Stimulated activated CD8-positive, alpha-beta memory T cell treated with anti-CD3 and anti-CD28 coated beads, Interleukin-15, amount 100 ng/mL, for 4 hours (primary cell): ENCODE measurements at regions not wholly inside any gene's neighbourhood (a gene's known extent, or its start where the extent isn't known, plus 50 kb on each side); places are given as distances from the start of the nearest gene placed in this dataset.

Source experiments
- DNase-seq, 2 donors: peaks; one replicate each; pipeline ENCODE4 v3.0.0-alpha.2; 2020; ENCODE audit warnings: low read depth in 2 of 2

GRCh38 chr2:30368258-30368657, 78.8 kb upstream of the LCLAT1 start:
- no peak for DNase-seq

- no peak for DNase-seq
These were observed 75.9 kb upstream of the LCLAT1 start for GRCh38 chr2:30371028-30371689.

GRCh38 chr2:30371772-30372373, 75.2 kb upstream of the LCLAT1 start:
- DNase-seq: no peak

- no peak for DNase-seq
These were observed 74.2 kb upstream of the LCLAT1 start for GRCh38 chr2:30372826-30373225.

DNA sequence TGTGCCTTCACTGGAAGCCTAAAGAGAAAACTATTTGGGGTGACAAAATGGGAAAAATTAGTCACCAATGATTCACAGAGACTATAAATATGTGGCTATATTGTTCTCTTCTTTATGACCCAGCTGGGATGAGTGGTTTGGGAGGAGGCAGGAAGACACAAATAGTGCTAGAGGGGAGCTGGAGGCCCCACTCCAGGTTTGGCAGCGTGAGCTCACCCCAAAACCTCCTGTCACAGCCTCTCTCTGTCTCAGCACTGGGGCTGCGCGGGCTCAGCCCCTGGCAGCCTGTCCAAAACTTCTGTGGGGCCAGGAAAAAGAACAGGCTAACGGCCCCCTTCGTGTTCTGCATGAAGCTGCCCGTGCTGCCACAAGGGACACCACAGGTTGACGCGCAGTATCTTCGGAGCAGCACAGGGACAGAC, 73.2 kb upstream of the LCLAT1 start:
- DNase-seq: no peak

GRCh38 chr2:30374380-30374779, 72.7 kb upstream of the LCLAT1 start:
- no peak for DNase-seq

- DNase-seq: no peak
These were observed 71.1 kb upstream of the LCLAT1 start for GRCh38 chr2:30375915-30376314.

DNA sequence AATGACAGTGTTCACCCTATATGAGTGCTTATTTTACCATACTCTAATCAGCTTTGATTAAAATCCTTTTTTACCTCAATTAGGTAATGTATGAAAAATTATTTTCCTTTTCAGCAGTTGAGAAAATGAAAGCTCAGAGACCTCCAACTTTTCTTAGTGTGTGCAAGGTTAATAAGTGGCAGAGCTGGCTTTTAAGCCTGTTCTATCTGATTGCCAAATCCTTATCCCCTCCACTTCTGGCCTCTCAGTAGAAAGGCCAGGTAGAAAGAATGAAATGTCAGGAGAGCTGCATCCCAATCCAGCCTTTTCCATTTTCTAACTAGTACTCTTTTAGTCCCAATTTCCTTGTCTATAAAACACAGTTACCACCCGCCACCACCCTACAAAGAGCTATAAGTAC, 67.6 kb upstream of the LCLAT1 start:
- no peak for DNase-seq

- DNase-seq: no peak
These were observed 66.2 kb upstream of the LCLAT1 start for GRCh38 chr2:30380824-30381223.

DNA sequence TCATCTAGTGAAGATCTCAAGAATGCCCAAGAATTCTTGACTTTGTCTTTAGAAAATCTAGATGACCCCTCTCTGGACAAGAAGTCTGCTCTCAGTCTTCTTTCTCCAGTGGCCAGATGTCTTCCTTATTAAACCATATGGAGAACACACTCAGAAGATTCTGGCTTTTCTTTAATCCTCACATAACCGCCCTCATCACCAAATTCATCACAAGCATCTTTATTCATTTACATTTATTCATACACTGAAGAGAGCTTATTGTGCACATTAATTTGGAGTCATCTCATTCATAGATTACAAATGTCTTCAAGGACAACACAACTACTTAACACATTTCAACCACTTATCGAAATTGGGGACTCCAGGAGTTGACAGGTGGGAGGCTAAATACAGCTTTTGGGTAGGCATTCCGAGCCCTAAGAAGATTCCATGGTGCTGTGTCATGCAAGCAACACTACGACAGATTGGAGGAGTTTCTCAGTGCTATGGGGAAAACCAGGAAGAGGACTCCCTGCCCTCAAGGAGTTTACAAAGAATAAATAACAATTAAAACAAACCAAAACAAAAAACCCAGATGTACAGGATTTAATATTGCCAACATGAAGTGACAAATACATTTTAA, 64.8 kb upstream of the LCLAT1 start:
- DNase-seq: no peak

DNA sequence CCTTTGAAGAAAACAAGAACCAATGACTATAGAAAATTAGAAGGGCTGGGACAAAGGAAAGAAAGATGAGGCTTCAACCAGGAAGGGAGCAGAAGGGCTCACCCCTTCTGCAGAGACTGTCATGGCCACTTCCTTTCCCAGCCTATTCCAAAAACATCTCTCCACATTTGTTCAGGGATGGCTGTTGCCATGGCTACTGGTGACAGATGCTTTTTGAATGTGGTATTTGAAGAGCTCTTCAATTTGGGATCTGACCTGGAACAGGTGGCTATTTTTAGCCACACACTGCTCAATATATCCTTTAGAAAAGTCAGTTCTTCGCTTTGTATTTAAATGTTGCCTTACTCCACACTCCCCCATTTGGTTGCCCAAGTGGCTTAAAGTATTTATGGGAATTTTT, 64.1 kb upstream of the LCLAT1 start:
- DNase-seq: no peak

- no peak for DNase-seq
These were observed 61.7 kb upstream of the LCLAT1 start for GRCh38 chr2:30385327-30385726.

GRCh38 chr2:30392097-30392496, 54.9 kb upstream of the LCLAT1 start:
- DNase-seq: no peak

- DNase-seq: no peak
These were observed 53.5 kb upstream of the LCLAT1 start for GRCh38 chr2:30393510-30393909.

DNA sequence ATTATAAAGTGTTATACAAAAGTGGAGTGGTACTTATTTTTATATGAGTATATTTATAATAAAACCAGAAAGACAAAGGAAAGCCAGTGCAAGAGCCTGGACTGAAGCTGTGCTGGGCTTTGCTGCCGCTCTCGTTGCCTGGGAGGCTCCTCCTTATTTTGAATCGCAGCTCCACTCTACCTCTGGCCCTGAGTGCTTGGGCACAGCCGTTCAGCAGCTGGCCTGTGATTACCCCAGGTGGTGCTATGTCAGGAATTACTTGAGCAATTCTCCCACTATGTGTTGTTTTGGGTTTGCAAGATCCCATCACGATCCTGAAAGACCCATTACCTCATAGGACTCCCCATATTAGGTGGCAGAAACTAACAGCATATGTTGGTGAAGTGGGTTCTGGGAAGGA, 53.0 kb upstream of the LCLAT1 start:
- DNase-seq: no peak

DNA sequence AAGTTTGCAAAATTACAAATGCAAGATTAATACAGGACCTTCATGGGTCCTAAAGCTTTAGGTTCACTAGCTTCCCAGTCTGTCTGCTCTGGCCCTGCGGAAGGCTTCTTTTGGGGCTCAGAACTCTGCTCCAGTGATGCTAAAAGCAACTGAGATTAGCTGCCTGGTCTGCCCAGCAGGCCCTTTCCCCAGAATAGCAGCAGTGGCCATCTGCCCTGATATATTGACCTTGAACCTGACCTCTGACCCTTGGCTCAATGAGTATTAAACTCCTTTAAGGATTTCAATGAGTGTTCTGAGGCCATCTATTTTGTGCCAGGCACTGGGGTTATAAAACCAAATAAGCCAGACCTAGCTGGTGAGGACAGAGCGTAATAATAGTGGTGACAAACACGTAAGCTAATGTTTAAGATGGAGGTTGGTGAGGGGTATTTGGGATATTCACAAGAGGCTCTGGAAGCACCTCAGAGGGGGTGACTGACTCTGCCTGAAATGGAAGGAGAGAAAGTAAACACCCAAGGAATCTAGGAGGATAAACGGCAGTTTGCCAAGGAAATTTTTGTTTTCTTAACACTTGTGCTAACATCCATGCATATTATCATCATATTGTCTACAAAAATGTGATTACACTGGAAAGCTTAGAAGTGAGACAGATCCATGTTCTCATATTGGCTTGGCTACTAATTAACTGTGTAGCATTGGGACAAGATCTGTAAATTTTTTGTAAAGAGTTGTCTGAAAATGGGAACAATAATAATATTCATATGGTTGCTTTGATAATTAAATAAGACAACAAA, 50.4 kb upstream of the LCLAT1 start:
- no peak for DNase-seq
